Keratinocyte (primary cell): ENCODE measurements at regions not wholly inside any gene's neighbourhood (a gene's known extent, or its start where the extent isn't known, plus 50 kb on each side); places are given as distances from the start of the nearest gene placed in this dataset.

Experiments used
- DNase-seq: peaks from one replicate; pipeline ENCODE4 v3.0.0-alpha.2; 2011; ENCODE audit warnings: low read depth, missing footprints, low spot score
- FAIRE-seq: peaks from 2 replicates; lab custom pipeline; 2011; peaks lifted over from hg19 to GRCh38; lab: Jason Lieb, UNC
- H2AFZ ChIP-seq: 2 replicates; pipeline ENCODE4 v1.6.0; 2012; ENCODE audit warnings: low read length, control low read depth, inconsistent platforms; ENCODE audit not compliant: control insufficient read depth
- H3K27ac ChIP-seq: 2 replicates; pipeline ENCODE4 v1.5.1; 2011; ENCODE audit warnings: low read length; ENCODE audit not compliant: control insufficient read depth, insufficient read depth
- H3K27me3 ChIP-seq: 3 replicates; pipeline ENCODE4 v1.6.0; 2011; ENCODE audit warnings: low read length; ENCODE audit not compliant: control insufficient read depth, insufficient read depth; ENCODE audit errors: extremely low read depth
- H3K36me3 ChIP-seq, 2 experiments: 2 replicates in 1 of 2; 3 replicates in 1 of 2; pipeline ENCODE4 v1.5.1; 2011; ENCODE audit warnings: low read length in 2 of 2, mild to moderate bottlenecking in 1 of 2; ENCODE audit not compliant: control insufficient read depth in 2 of 2, insufficient read depth in 2 of 2; ENCODE audit errors: extremely low read depth in 1 of 2
- H3K4me1 ChIP-seq: 3 replicates; pipeline ENCODE4 v1.5.1; 2011; ENCODE audit warnings: low read length; ENCODE audit not compliant: control insufficient read depth, insufficient read depth; ENCODE audit errors: extremely low read depth
- H3K4me2 ChIP-seq: 3 replicates; pipeline ENCODE4 v1.6.0; 2011; ENCODE audit warnings: low read depth, low read length; ENCODE audit not compliant: control insufficient read depth, insufficient read depth; ENCODE audit errors: extremely low read depth
- H3K4me3 ChIP-seq, 3 experiments: fragments of 200-600 bp in 1 of 3; sonication (generic) in 1 of 3; 2 replicates in 2 of 3; 3 replicates in 1 of 3; pipeline ENCODE4 v1.5.1; 2011 to 2016; ENCODE audit warnings: low read length in 3 of 3, mild to moderate bottlenecking in 3 of 3, control low read depth in 2 of 3, inconsistent platforms in 1 of 3, low read depth in 1 of 3, mixed read lengths in 1 of 3, mixed run types in 1 of 3, moderate library complexity in 1 of 3; ENCODE audit not compliant: control insufficient read depth in 2 of 3, insufficient read depth in 2 of 3; ENCODE audit errors: extremely low read depth in 1 of 3
- H3K79me2 ChIP-seq: 2 replicates; pipeline ENCODE4 v1.6.0; 2012; ENCODE audit warnings: low read length; ENCODE audit not compliant: control insufficient read depth, insufficient read depth
- H3K9ac ChIP-seq: 3 replicates; pipeline ENCODE4 v1.6.0; 2011; ENCODE audit warnings: low read length; ENCODE audit not compliant: control insufficient read depth, insufficient read depth; ENCODE audit errors: extremely low read depth
- H3K9me1 ChIP-seq: 3 replicates; pipeline ENCODE4 v1.6.0; 2011; ENCODE audit warnings: low read length; ENCODE audit not compliant: control insufficient read depth, insufficient read depth; ENCODE audit errors: extremely low read depth
- H3K9me3 ChIP-seq: 2 replicates; pipeline ENCODE4 v1.5.1; 2012; ENCODE audit warnings: low read depth, low read length; ENCODE audit not compliant: control insufficient read depth
- H4K20me1 ChIP-seq: 3 replicates; pipeline ENCODE4 v1.6.0; 2011; ENCODE audit warnings: low read length; ENCODE audit not compliant: control insufficient read depth, insufficient read depth; ENCODE audit errors: extremely low read depth
- EZH2 ChIP-seq: IDR thresholded peaks from one replicate; pipeline ENCODE4 v1.6.1; 2012; ENCODE audit warnings: inconsistent platforms, mild to moderate bottlenecking, low read length, moderate library complexity
- dilution Hi-C: fragments of 300-500 bp; cut with MboI; formaldehyde crosslinking; loops from one replicate; pipeline ENCODE4 v1.7.0; 2020; ENCODE audit warnings: low sequenced_read_pairs; ENCODE audit not compliant: extremely low pct_ligation_motif_present
- TF ChIP-seq, protein P1 (sequence below), 3 experiments: IDR thresholded peaks in 1 of 3; conservative IDR thresholded peaks in 1 of 3; optimal IDR thresholded peaks in 1 of 3; 2 replicates in 2 of 3; 3 replicates in 1 of 3; pipeline versions ENCODE3 to v1.5.1; 2011; ENCODE audit warnings: low read length in 3 of 3, mild to moderate bottlenecking in 3 of 3, moderate library complexity in 2 of 3, control low read depth in 1 of 3, inconsistent platforms in 1 of 3; ENCODE audit not compliant: insufficient read depth in 2 of 3; ENCODE audit errors: extremely low read depth in 1 of 3

GRCh38 chr10:3239066-3239919 is 66.7 kb upstream of the PITRM1 start:
- Histone ChIP-seq H4K20me1 (no peaks in the 10 kb centered on the region), H3K9ac (no peak overlapping the region), H3K27me3 (peaks cover 4% of the 10 kb centered on the region), H3K27ac (no peak overlapping the region), H3K36me3 (no peaks in the 10 kb centered on the region), H3K4me3 (no peak overlapping the region), H2AFZ (no peak overlapping the region), H3K4me2 (peak overlapping the region; percentile 45), H3K79me2 (no peaks in the 10 kb centered on the region), H3K4me1 (peaks cover 2% of the 10 kb centered on the region), H3K9me3 (no peaks in the 10 kb centered on the region), H3K9me1 (no peaks in the 10 kb centered on the region)
- DNase-seq (no peak), FAIRE-seq (peak; percentile 83)
- no peak for TF ChIP-seq EZH2
- TF ChIP-seq, protein P1, sequence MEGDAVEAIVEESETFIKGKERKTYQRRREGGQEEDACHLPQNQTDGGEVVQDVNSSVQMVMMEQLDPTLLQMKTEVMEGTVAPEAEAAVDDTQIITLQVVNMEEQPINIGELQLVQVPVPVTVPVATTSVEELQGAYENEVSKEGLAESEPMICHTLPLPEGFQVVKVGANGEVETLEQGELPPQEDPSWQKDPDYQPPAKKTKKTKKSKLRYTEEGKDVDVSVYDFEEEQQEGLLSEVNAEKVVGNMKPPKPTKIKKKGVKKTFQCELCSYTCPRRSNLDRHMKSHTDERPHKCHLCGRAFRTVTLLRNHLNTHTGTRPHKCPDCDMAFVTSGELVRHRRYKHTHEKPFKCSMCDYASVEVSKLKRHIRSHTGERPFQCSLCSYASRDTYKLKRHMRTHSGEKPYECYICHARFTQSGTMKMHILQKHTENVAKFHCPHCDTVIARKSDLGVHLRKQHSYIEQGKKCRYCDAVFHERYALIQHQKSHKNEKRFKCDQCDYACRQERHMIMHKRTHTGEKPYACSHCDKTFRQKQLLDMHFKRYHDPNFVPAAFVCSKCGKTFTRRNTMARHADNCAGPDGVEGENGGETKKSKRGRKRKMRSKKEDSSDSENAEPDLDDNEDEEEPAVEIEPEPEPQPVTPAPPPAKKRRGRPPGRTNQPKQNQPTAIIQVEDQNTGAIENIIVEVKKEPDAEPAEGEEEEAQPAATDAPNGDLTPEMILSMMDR (optimal IDR thresholded peaks at IDR 0.05 in 1 of 3, IDR thresholded peaks at IDR 0.05 in 1 of 3, conservative IDR thresholded peaks at IDR 0.05 in 1 of 3; ENCODE audit: extremely low read depth in 1 of 3, insufficient read depth in 2 of 3, low read length in 3 of 3) = peak; percentile 82 to 99 (median 91)
- dilution Hi-C loops = no loop called here

DNA sequence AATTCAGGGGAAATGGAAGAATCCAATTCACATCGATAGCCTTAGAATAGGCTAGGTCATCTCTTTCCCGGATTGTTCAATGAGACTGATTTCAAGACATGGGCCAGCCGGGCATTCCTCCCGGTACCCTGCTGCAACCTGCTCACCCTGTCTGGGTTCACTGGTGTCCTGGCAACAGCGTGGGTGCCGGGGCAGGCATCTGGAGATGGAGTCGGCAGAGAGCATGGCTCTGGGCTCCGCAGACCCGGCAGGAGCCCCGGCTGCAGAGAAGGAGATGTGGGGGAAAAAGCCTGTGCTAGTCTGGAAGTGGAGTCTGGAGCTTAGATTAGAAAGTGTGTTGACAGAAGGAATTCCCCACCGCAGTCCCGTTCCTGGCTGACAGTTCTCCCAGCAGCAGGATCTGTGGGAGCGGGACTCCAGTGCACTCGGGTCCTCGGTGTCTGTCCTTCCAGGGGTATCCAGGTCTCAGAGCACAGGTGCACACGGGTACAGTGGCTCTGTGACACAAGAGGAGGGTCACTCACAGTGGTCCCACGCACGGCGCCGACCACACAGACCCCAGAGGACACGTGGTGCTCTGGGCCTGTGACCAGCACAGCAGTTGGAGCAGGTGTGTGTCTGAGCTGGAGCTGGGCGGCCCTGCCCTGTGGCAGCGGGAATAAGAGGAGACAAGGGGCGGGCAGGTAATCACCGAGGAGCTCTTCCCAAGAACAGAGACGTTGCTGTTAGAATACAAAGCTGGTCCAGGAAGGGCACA is 65.7 kb upstream of the PITRM1 start:
- H3K9me3 ChIP-seq = no peaks in the 10 kb centered on the region
- no peaks in the 10 kb centered on the region for H3K36me3 ChIP-seq
- dilution Hi-C loops = no loop called here
- H3K27me3 ChIP-seq = peaks cover 4% of the 10 kb centered on the region
- H3K4me2 ChIP-seq = no peak overlapping the region
- H3K4me1 ChIP-seq = peaks cover 2% of the 10 kb centered on the region
- H3K9me1 ChIP-seq = no peaks in the 10 kb centered on the region
- H3K4me3 ChIP-seq = no peak overlapping the region
- DNase-seq (no peak), FAIRE-seq (no peak)
- H3K79me2 ChIP-seq = no peaks in the 10 kb centered on the region
- H2AFZ ChIP-seq = no peak overlapping the region
- H4K20me1 ChIP-seq = no peaks in the 10 kb centered on the region
- no peak overlapping the region for H3K9ac ChIP-seq
- TF ChIP-seq EZH2 = no peak
- TF ChIP-seq, protein P1 (optimal IDR thresholded peaks at IDR 0.05 in 1 of 3, IDR thresholded peaks at IDR 0.05 in 1 of 3, conservative IDR thresholded peaks at IDR 0.05 in 1 of 3; ENCODE audit: extremely low read depth in 1 of 3, insufficient read depth in 2 of 3, low read length in 3 of 3) = no peak
- H3K27ac ChIP-seq = no peak overlapping the region
